ENCODE measurements at regions not wholly inside any gene's neighbourhood (a gene's known extent, or its start where the extent isn't known, plus 50 kb on each side); places are given as distances from the start of the nearest gene placed in this dataset.

GRCh38 chr15:70314688-70315087, 217.0 kb upstream of the TLE3 start:
- Mint-ChIP-seq H3K9me3 (no peaks in the 10 kb centered on the region; a peak in 1 of 5 replicates), H3K36me3 (ENCODE audit: insufficient read depth in 1 of 3, low read depth in 3 of 3) (peaks cover 0 to 5% (median 0%) of the 10 kb centered on the region in 3 experiments; a peak in 2 of 7 replicates), H3K27me3 (ENCODE audit: low read depth) (peaks cover 1% of the 10 kb centered on the region), H3K4me1 (peaks cover 11 to 19% of the 10 kb centered on the region in 2 experiments), H3K27ac (no peak overlapping the region), H3K4me3 (no peak overlapping the region)
- no peaks in the 10 kb centered on the region for H3K79me2 ChIP-seq (ENCODE audit: insufficient read depth, low read length)
- H3T11ph ChIP-seq (ENCODE audit: low read length), result no peak overlapping the region
- no peak overlapping the region for H3K18ac ChIP-seq (ENCODE audit: insufficient read length, low read depth, low read length)
- H2BK15ac ChIP-seq (ENCODE audit: low read depth, low read length), result no peak overlapping the region
- no CpG with 5 or more reads among the region's 3 CpGs for whole genome bisulfite sequencing (ENCODE audit: extremely low coverage, insufficient read length, low lambda C conversion rate)
- TF ChIP-seq, protein P1, sequence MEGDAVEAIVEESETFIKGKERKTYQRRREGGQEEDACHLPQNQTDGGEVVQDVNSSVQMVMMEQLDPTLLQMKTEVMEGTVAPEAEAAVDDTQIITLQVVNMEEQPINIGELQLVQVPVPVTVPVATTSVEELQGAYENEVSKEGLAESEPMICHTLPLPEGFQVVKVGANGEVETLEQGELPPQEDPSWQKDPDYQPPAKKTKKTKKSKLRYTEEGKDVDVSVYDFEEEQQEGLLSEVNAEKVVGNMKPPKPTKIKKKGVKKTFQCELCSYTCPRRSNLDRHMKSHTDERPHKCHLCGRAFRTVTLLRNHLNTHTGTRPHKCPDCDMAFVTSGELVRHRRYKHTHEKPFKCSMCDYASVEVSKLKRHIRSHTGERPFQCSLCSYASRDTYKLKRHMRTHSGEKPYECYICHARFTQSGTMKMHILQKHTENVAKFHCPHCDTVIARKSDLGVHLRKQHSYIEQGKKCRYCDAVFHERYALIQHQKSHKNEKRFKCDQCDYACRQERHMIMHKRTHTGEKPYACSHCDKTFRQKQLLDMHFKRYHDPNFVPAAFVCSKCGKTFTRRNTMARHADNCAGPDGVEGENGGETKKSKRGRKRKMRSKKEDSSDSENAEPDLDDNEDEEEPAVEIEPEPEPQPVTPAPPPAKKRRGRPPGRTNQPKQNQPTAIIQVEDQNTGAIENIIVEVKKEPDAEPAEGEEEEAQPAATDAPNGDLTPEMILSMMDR (conservative IDR thresholded peaks at IDR 0.05), result no peak
- H2BK5ac ChIP-seq (ENCODE audit: insufficient read length, low read length), result no peak overlapping the region
- no peaks in the 10 kb centered on the region for H3K9me3 ChIP-seq (ENCODE audit: control insufficient read depth, low read depth, low read length)
- H3K27ac ChIP-seq (ENCODE audit: insufficient read length, low read depth, low read length), result no peak overlapping the region
- H3K4ac ChIP-seq (ENCODE audit: low read depth, low read length), result no peak overlapping the region
- H3K23me2 ChIP-seq (ENCODE audit: insufficient read length, low read depth, low read length, poor library complexity, severe bottlenecking), result no peaks in the 10 kb centered on the region
- no peak for DNase-seq
- no peak overlapping the region for H3K23ac ChIP-seq (ENCODE audit: insufficient read length, low read depth, low read length)
- no peak overlapping the region for H2BK12ac ChIP-seq (ENCODE audit: insufficient read length, low read depth, low read length)
- H3K27me3 ChIP-seq (ENCODE audit: insufficient read depth, low read length), result no peaks in the 10 kb centered on the region
- no peak overlapping the region for H4K8ac ChIP-seq (replicated peaks; ENCODE audit: insufficient read length, low read depth, low read length)
- H2BK20ac ChIP-seq (ENCODE audit: low read depth, low read length, poor library complexity, severe bottlenecking), result no peak overlapping the region
- H3K9ac ChIP-seq (ENCODE audit: extremely low read depth, insufficient read length, low read length), result no peak overlapping the region
- no peak overlapping the region for H3K4me2 ChIP-seq (ENCODE audit: insufficient read depth, insufficient read length, low read length)
- no peak overlapping the region for H3K14ac ChIP-seq (ENCODE audit: insufficient read depth, low read length)
- no peak overlapping the region for H2AFZ ChIP-seq (ENCODE audit: low read length)
- no peak overlapping the region for H3K56ac ChIP-seq (ENCODE audit: insufficient read length, low read depth, low read length)
- no peaks in the 10 kb centered on the region for H4K20me1 ChIP-seq (ENCODE audit: control insufficient read depth, insufficient read depth, insufficient read length)
- H3K4me1 ChIP-seq (ENCODE audit: insufficient read depth, low read length), result peaks cover 8% of the 10 kb centered on the region; the same call in 1 of the 2 replicates
- no peak overlapping the region for H4K91ac ChIP-seq (ENCODE audit: insufficient read length, low read depth, low read length)
- no peak overlapping the region for H4K5ac ChIP-seq (ENCODE audit: insufficient read length, low read depth, low read length)
- H2BK120ac ChIP-seq (ENCODE audit: low read depth, low read length, poor library complexity, severe bottlenecking), result no peak overlapping the region
- no peak overlapping the region for H2AK5ac ChIP-seq (ENCODE audit: insufficient read length, low read length)
- no peaks in the 10 kb centered on the region for H3K79me1 ChIP-seq (ENCODE audit: insufficient read depth, low read depth, low read length, poor library complexity, severe bottlenecking)
